GM19395 (cell line): ENCODE measurements at regions not wholly inside any gene's neighbourhood (a gene's known extent, or its start where the extent isn't known, plus 50 kb on each side); places are given as distances from the start of the nearest gene placed in this dataset.
"Not testable (repeated sequence)": the region's sequence is repeated elsewhere in the genome, so short reads cannot be mapped to it uniquely, and the experiment has no call there.

Source experiments
- ATAC-seq: cut with Tn5 transposase; IDR thresholded peaks from one replicate; pipeline ENCODE4 v1.9.1; 2021; ENCODE audit warnings: mild to moderate bottlenecking, moderate library complexity; ENCODE audit not compliant: unreplicated experiment

- ATAC-seq: not testable (repeated sequence)
These were observed 180.3 kb downstream of the NPIPA7 start for GRCh38 chr16:16559179-16559740.

GRCh38 chr16:16561532-16561931, 182.6 kb downstream of the NPIPA7 start:
- not testable (repeated sequence) for ATAC-seq

GRCh38 chr16:16563962-16564361, 185.0 kb downstream of the NPIPA7 start:
- ATAC-seq: not testable (repeated sequence)

GRCh38 chr16:16565326-16565725, 186.4 kb downstream of the NPIPA7 start:
- ATAC-seq: not testable (repeated sequence)

GRCh38 chr16:16570055-16570454, 191.1 kb downstream of the NPIPA7 start:
- ATAC-seq: not testable (repeated sequence)

- ATAC-seq: not testable (repeated sequence)
These were observed 191.9 kb downstream of the NPIPA7 start for GRCh38 chr16:16570874-16571273.

- not testable (repeated sequence) for ATAC-seq
These were observed 193.3 kb downstream of the NPIPA7 start for GRCh38 chr16:16572130-16572774.

GRCh38 chr16:16577062-16577461, 198.1 kb downstream of the NPIPA7 start:
- ATAC-seq: not testable (repeated sequence)

GRCh38 chr16:16578701-16579100, 199.8 kb downstream of the NPIPA7 start:
- ATAC-seq: no peak

- not testable (repeated sequence) for ATAC-seq
These were observed 204.0 kb downstream of the NPIPA7 start for GRCh38 chr16:16582916-16583315.

- ATAC-seq: not testable (repeated sequence)
These were observed 207.2 kb downstream of the NPIPA7 start for GRCh38 chr16:16586073-16586651.

GRCh38 chr16:16586969-16587368, 208.0 kb downstream of the NPIPA7 start:
- ATAC-seq: not testable (repeated sequence)

- ATAC-seq: not testable (repeated sequence)
These were observed 209.5 kb downstream of the NPIPA7 start for GRCh38 chr16:16588436-16588835.

- ATAC-seq: not testable (repeated sequence)
These were observed 211.8 kb downstream of the NPIPA7 start for GRCh38 chr16:16590654-16591318.

- ATAC-seq: not testable (repeated sequence)
These were observed 214.4 kb downstream of the NPIPA7 start for GRCh38 chr16:16593156-16593863.

- not testable (repeated sequence) for ATAC-seq
These were observed 216.2 kb downstream of the NPIPA7 start for GRCh38 chr16:16595029-16595718.

GRCh38 chr16:16601239-16601638, 222.3 kb downstream of the NPIPA7 start:
- ATAC-seq: not testable (repeated sequence)

GRCh38 chr16:16607401-16608082, 228.6 kb downstream of the NPIPA7 start:
- not testable (repeated sequence) for ATAC-seq

GRCh38 chr16:16609627-16610026, 230.7 kb downstream of the NPIPA7 start:
- not testable (repeated sequence) for ATAC-seq
